ENCODE measurements at regions not wholly inside any gene's neighbourhood (a gene's known extent, or its start where the extent isn't known, plus 50 kb on each side); places are given as distances from the start of the nearest gene placed in this dataset.
"Not testable (repeated sequence)": the region's sequence is repeated elsewhere in the genome, so short reads cannot be mapped to it uniquely, and the experiment has no call there.

- H3K4me3 ChIP-seq (replicated peaks in 1 of 3; ENCODE audit: low read depth in 2 of 3, low read length in 3 of 3); H3K36me3 Mint-ChIP-seq; H3K4me2 ChIP-seq (replicated peaks; ENCODE audit: extremely low read depth, low read length, poor library complexity, severe bottlenecking); H3K79me2 ChIP-seq (ENCODE audit: insufficient read depth, low read length); intact Hi-C loops (cut with micrococcal nuclease); H3K4me1 ChIP-seq (ENCODE audit: control insufficient read depth in 1 of 2, insufficient read depth in 2 of 2, low read length in 2 of 2); H3K4me3 Mint-ChIP-seq; H3K36me3 ChIP-seq (replicated peaks in 1 of 2; ENCODE audit: control insufficient read depth in 1 of 2, insufficient read depth in 2 of 2, low read length in 2 of 2); H3K27me3 ChIP-seq (ENCODE audit: control insufficient read depth in 2 of 2, insufficient read depth in 2 of 2, low read length in 2 of 2); DNase-seq; H3K27ac Mint-ChIP-seq; H3K9ac ChIP-seq (ENCODE audit: insufficient read depth, low read length, poor library complexity, severe bottlenecking); H4K20me1 ChIP-seq (ENCODE audit: insufficient read depth, low read length); H2AFZ ChIP-seq (ENCODE audit: insufficient read depth, low read depth, low read length, poor library complexity, severe bottlenecking); H3K27me3 Mint-ChIP-seq (ENCODE audit: low read depth in 3 of 3); H3K4me1 Mint-ChIP-seq; H3K27ac ChIP-seq (ENCODE audit: low read depth in 1 of 2, low read length in 2 of 2): not testable (repeated sequence)
- 75% methylated on average over 5 of the region's 39 CpGs for WGBS (ENCODE audit: insufficient coverage)
- peaks cover 6 to 78% of the 10 kb centered on the region in 2 donors for H3K9me3 ChIP-seq (replicated peaks in 1 of 2; ENCODE audit: control insufficient read depth in 1 of 2, insufficient read depth in 1 of 2, low read length in 2 of 2)
- peaks cover 4 to 67% (median 39%) of the 10 kb centered on the region in 7 donors for H3K9me3 Mint-ChIP-seq
Observed at GRCh38 chr21:9037588-9038544, 1483.5 kb upstream of the TPTE start.

- H3K27me3 ChIP-seq (ENCODE audit: control insufficient read depth in 2 of 2, insufficient read depth in 2 of 2, low read length in 2 of 2); H3K4me3 Mint-ChIP-seq; DNase-seq; H3K4me3 ChIP-seq (replicated peaks in 1 of 3; ENCODE audit: low read depth in 2 of 3, low read length in 3 of 3); H3K27ac ChIP-seq (ENCODE audit: low read depth in 1 of 2, low read length in 2 of 2); intact Hi-C loops (cut with micrococcal nuclease); H3K36me3 Mint-ChIP-seq; H3K4me1 ChIP-seq (ENCODE audit: control insufficient read depth in 1 of 2, insufficient read depth in 2 of 2, low read length in 2 of 2); H3K4me2 ChIP-seq (replicated peaks; ENCODE audit: extremely low read depth, low read length, poor library complexity, severe bottlenecking); H3K9ac ChIP-seq (ENCODE audit: insufficient read depth, low read length, poor library complexity, severe bottlenecking); H4K20me1 ChIP-seq (ENCODE audit: insufficient read depth, low read length); H3K27ac Mint-ChIP-seq; H3K36me3 ChIP-seq (replicated peaks in 1 of 2; ENCODE audit: control insufficient read depth in 1 of 2, insufficient read depth in 2 of 2, low read length in 2 of 2); H3K4me1 Mint-ChIP-seq; H2AFZ ChIP-seq (ENCODE audit: insufficient read depth, low read depth, low read length, poor library complexity, severe bottlenecking); H3K79me2 ChIP-seq (ENCODE audit: insufficient read depth, low read length); H3K27me3 Mint-ChIP-seq (ENCODE audit: low read depth in 3 of 3): not testable (repeated sequence)
- H3K9me3 Mint-ChIP-seq: peaks cover 3 to 57% (median 32%) of the 10 kb centered on the region in 7 donors
- peaks cover 6 to 73% of the 10 kb centered on the region in 2 donors for H3K9me3 ChIP-seq (replicated peaks in 1 of 2; ENCODE audit: control insufficient read depth in 1 of 2, insufficient read depth in 1 of 2, low read length in 2 of 2)
- 68% methylated on average over 22 of the region's 45 CpGs for WGBS (ENCODE audit: insufficient coverage)
Observed at GRCh38 chr21:9039520-9040365, 1481.6 kb upstream of the TPTE start.

- H2AFZ ChIP-seq (ENCODE audit: insufficient read depth, low read depth, low read length, poor library complexity, severe bottlenecking); H4K20me1 ChIP-seq (ENCODE audit: insufficient read depth, low read length); H3K27me3 ChIP-seq (ENCODE audit: control insufficient read depth in 2 of 2, insufficient read depth in 2 of 2, low read length in 2 of 2); H3K4me2 ChIP-seq (replicated peaks; ENCODE audit: extremely low read depth, low read length, poor library complexity, severe bottlenecking); H3K4me3 Mint-ChIP-seq; H3K4me3 ChIP-seq (replicated peaks in 1 of 3; ENCODE audit: low read depth in 2 of 3, low read length in 3 of 3); intact Hi-C loops (cut with micrococcal nuclease); H3K9ac ChIP-seq (ENCODE audit: insufficient read depth, low read length, poor library complexity, severe bottlenecking); H3K4me1 Mint-ChIP-seq; H3K36me3 Mint-ChIP-seq; DNase-seq; H3K27me3 Mint-ChIP-seq (ENCODE audit: low read depth in 3 of 3); H3K36me3 ChIP-seq (replicated peaks in 1 of 2; ENCODE audit: control insufficient read depth in 1 of 2, insufficient read depth in 2 of 2, low read length in 2 of 2); H3K4me1 ChIP-seq (ENCODE audit: control insufficient read depth in 1 of 2, insufficient read depth in 2 of 2, low read length in 2 of 2); H3K27ac Mint-ChIP-seq; H3K27ac ChIP-seq (ENCODE audit: low read depth in 1 of 2, low read length in 2 of 2); H3K79me2 ChIP-seq (ENCODE audit: insufficient read depth, low read length): not testable (repeated sequence)
- WGBS (ENCODE audit: insufficient coverage): 83% methylated on average over 4 of the region's 19 CpGs
- peaks cover 6 to 66% of the 10 kb centered on the region in 2 donors for H3K9me3 ChIP-seq (replicated peaks in 1 of 2; ENCODE audit: control insufficient read depth in 1 of 2, insufficient read depth in 1 of 2, low read length in 2 of 2)
- H3K9me3 Mint-ChIP-seq: peaks cover 3 to 54% (median 32%) of the 10 kb centered on the region in 7 donors
Observed at GRCh38 chr21:9040406-9040805, 1481.0 kb upstream of the TPTE start.

GRCh38 chr21:9041175-9041948 is 1480.0 kb upstream of the TPTE start:
- H3K36me3 Mint-ChIP-seq; H3K36me3 ChIP-seq (replicated peaks in 1 of 2; ENCODE audit: control insufficient read depth in 1 of 2, insufficient read depth in 2 of 2, low read length in 2 of 2); H3K27ac ChIP-seq (ENCODE audit: low read depth in 1 of 2, low read length in 2 of 2); H3K4me2 ChIP-seq (replicated peaks; ENCODE audit: extremely low read depth, low read length, poor library complexity, severe bottlenecking); H3K9ac ChIP-seq (ENCODE audit: insufficient read depth, low read length, poor library complexity, severe bottlenecking); H3K79me2 ChIP-seq (ENCODE audit: insufficient read depth, low read length); H3K4me1 ChIP-seq (ENCODE audit: control insufficient read depth in 1 of 2, insufficient read depth in 2 of 2, low read length in 2 of 2); H4K20me1 ChIP-seq (ENCODE audit: insufficient read depth, low read length); DNase-seq; H3K4me3 ChIP-seq (replicated peaks in 1 of 3; ENCODE audit: low read depth in 2 of 3, low read length in 3 of 3); H3K27me3 ChIP-seq (ENCODE audit: control insufficient read depth in 2 of 2, insufficient read depth in 2 of 2, low read length in 2 of 2); H2AFZ ChIP-seq (ENCODE audit: insufficient read depth, low read depth, low read length, poor library complexity, severe bottlenecking); H3K27ac Mint-ChIP-seq; H3K4me1 Mint-ChIP-seq; H3K27me3 Mint-ChIP-seq (ENCODE audit: low read depth in 3 of 3); intact Hi-C loops (cut with micrococcal nuclease); H3K4me3 Mint-ChIP-seq: not testable (repeated sequence)
- H3K9me3 Mint-ChIP-seq: peaks cover 3 to 52% (median 32%) of the 10 kb centered on the region in 7 donors
- 80% methylated on average over 5 of the region's 33 CpGs for WGBS (ENCODE audit: insufficient coverage)
- peaks cover 6 to 59% of the 10 kb centered on the region in 2 donors for H3K9me3 ChIP-seq (replicated peaks in 1 of 2; ENCODE audit: control insufficient read depth in 1 of 2, insufficient read depth in 1 of 2, low read length in 2 of 2)

All from CD14-positive monocyte (primary cell).